Amniotic stem cell (primary cell): ENCODE measurements at regions not wholly inside any gene's neighbourhood (a gene's known extent, or its start where the extent isn't known, plus 50 kb on each side); places are given as distances from the start of the nearest gene placed in this dataset.
"Not testable (repeated sequence)": the region's sequence is repeated elsewhere in the genome, so short reads cannot be mapped to it uniquely, and the experiment has no call there.

Source experiments
- DNase-seq: peaks from one replicate; lab custom pipeline; 2025; lab: John Stamatoyannopoulos, UW

GRCh38 chr4:34318773-34319172 is 1925.5 kb downstream of the ARAP2 start:
- DNase-seq = no peak

- DNase-seq = no peak
Measured at GRCh38 chr4:34323549-34324320, 1920.6 kb downstream of the ARAP2 start.

- DNase-seq = no peak
Measured at GRCh38 chr4:34328939-34329338, 1915.4 kb downstream of the ARAP2 start.

- DNase-seq = not testable (repeated sequence)
Measured at GRCh38 chr4:34335156-34335555, 1909.2 kb downstream of the ARAP2 start.

- not testable (repeated sequence) for DNase-seq
Measured at GRCh38 chr4:34335556-34335955, 1908.8 kb downstream of the ARAP2 start.

- no peak for DNase-seq
Measured at GRCh38 chr4:34362654-34363053, 1881.7 kb downstream of the ARAP2 start.

- no peak for DNase-seq
Measured at GRCh38 chr4:34363842-34364241, 1880.5 kb downstream of the ARAP2 start.

GRCh38 chr4:34365946-34366345 is 1878.4 kb downstream of the ARAP2 start:
- DNase-seq = no peak

GRCh38 chr4:34371676-34372075 is 1872.6 kb downstream of the ARAP2 start:
- no peak for DNase-seq

- DNase-seq = no peak
Measured at GRCh38 chr4:34372815-34373214, 1871.5 kb downstream of the ARAP2 start.

GRCh38 chr4:34373456-34373855 is 1870.9 kb downstream of the ARAP2 start:
- no peak for DNase-seq

GRCh38 chr4:34412233-34412632 is 1832.1 kb downstream of the ARAP2 start:
- no peak for DNase-seq

GRCh38 chr4:34412911-34413310 is 1831.4 kb downstream of the ARAP2 start:
- DNase-seq = no peak

- DNase-seq = no peak
Measured at GRCh38 chr4:34417160-34417559, 1827.2 kb downstream of the ARAP2 start.

GRCh38 chr4:34419871-34420270 is 1824.4 kb downstream of the ARAP2 start:
- DNase-seq = no peak

GRCh38 chr4:34422472-34423175 is 1821.7 kb downstream of the ARAP2 start:
- DNase-seq = no peak

GRCh38 chr4:34432706-34433105 is 1811.6 kb downstream of the ARAP2 start:
- DNase-seq = no peak

- not testable (repeated sequence) for DNase-seq
Measured at GRCh38 chr4:34434377-34434776, 1809.9 kb downstream of the ARAP2 start.

- no peak for DNase-seq
Measured at GRCh38 chr4:34464196-34464595, 1780.1 kb downstream of the ARAP2 start.

- DNase-seq = no peak
Measured at GRCh38 chr4:34466411-34466810, 1777.9 kb downstream of the ARAP2 start.

GRCh38 chr4:34469516-34469915 is 1774.8 kb downstream of the ARAP2 start:
- DNase-seq = no peak

- DNase-seq = no peak
Measured at GRCh38 chr4:34485252-34485651, 1759.1 kb downstream of the ARAP2 start.
